NB4 (cell line): ENCODE measurements at regions not wholly inside any gene's neighbourhood (a gene's known extent, or its start where the extent isn't known, plus 50 kb on each side); places are given as distances from the start of the nearest gene placed in this dataset.

ENCODE experiments used
- POLR2A ChIP-seq: IDR thresholded peaks from 2 replicates; pipeline ENCODE4 v1.6.1; 2011; ENCODE audit warnings: mild to moderate bottlenecking; ENCODE audit not compliant: insufficient read length; ENCODE audit errors: extremely low read depth
- TF ChIP-seq, protein P1 (sequence below): IDR thresholded peaks from one replicate; pipeline ENCODE4 v1.5.1; 2012; ENCODE audit warnings: low read depth, low read length
- TF ChIP-seq, protein P2 (sequence below): IDR thresholded peaks from 2 replicates; pipeline ENCODE4 v1.6.1; 2011; ENCODE audit warnings: low read depth, low read length

DNA sequence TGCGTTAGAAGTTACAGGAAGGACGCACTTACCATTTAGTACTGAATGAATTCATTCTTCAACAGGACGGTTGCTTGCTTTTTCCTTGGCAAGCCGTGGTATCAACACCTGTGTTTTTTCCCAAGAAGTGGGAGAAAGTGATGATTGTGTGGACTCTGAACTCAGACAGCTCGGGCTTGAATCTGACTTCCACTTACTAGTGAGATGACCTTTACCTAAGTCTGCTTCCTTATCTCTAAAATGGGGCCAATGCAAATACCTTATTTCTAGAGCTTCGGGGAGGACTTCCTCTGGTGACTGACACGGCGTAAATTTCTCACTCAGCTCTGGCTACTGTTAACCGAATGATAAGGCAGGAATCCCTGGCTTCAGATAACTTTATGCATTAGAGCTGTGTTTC is 146.8 kb upstream of the RBPJ start:
- TF ChIP-seq, protein P1, sequence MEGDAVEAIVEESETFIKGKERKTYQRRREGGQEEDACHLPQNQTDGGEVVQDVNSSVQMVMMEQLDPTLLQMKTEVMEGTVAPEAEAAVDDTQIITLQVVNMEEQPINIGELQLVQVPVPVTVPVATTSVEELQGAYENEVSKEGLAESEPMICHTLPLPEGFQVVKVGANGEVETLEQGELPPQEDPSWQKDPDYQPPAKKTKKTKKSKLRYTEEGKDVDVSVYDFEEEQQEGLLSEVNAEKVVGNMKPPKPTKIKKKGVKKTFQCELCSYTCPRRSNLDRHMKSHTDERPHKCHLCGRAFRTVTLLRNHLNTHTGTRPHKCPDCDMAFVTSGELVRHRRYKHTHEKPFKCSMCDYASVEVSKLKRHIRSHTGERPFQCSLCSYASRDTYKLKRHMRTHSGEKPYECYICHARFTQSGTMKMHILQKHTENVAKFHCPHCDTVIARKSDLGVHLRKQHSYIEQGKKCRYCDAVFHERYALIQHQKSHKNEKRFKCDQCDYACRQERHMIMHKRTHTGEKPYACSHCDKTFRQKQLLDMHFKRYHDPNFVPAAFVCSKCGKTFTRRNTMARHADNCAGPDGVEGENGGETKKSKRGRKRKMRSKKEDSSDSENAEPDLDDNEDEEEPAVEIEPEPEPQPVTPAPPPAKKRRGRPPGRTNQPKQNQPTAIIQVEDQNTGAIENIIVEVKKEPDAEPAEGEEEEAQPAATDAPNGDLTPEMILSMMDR: no peak
- no peak for TF ChIP-seq POLR2A
- TF ChIP-seq, protein P2, sequence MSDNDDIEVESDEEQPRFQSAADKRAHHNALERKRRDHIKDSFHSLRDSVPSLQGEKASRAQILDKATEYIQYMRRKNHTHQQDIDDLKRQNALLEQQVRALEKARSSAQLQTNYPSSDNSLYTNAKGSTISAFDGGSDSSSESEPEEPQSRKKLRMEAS: no peak
